Mesodermal cell (in vitro differentiated cells): ENCODE measurements at regions not wholly inside any gene's neighbourhood (a gene's known extent, or its start where the extent isn't known, plus 50 kb on each side); places are given as distances from the start of the nearest gene placed in this dataset.
"Not testable (repeated sequence)": the region's sequence is repeated elsewhere in the genome, so short reads cannot be mapped to it uniquely, and the experiment has no call there.

ENCODE experiments used
- H3K27ac ChIP-seq: 2 replicates; pipeline ENCODE4 v1.7.0; 2013; ENCODE audit warnings: mild to moderate bottlenecking, low read depth, low read length, moderate library complexity; ENCODE audit not compliant: severe bottlenecking
- H3K36me3 ChIP-seq: 2 replicates; pipeline ENCODE4 v1.7.1; 2013; ENCODE audit warnings: mild to moderate bottlenecking, low read length, moderate library complexity; ENCODE audit not compliant: control insufficient read depth, insufficient read depth
- H3K4me1 ChIP-seq: one replicate; pipeline ENCODE4 v1.7.1; 2013; ENCODE audit warnings: mild to moderate bottlenecking, low read length; ENCODE audit not compliant: insufficient read depth, control insufficient read depth, poor library complexity, severe bottlenecking
- H3K4me3 ChIP-seq: 2 replicates; pipeline ENCODE4 v1.7.0; 2013; ENCODE audit warnings: low read length, control low read depth, mild to moderate bottlenecking; ENCODE audit not compliant: insufficient read depth, poor library complexity, severe bottlenecking; ENCODE audit errors: extremely low read depth
- H3K9me3 ChIP-seq: 2 replicates; pipeline ENCODE4 v1.7.1; 2013; ENCODE audit warnings: mild to moderate bottlenecking, low read length, moderate library complexity; ENCODE audit not compliant: control insufficient read depth
- WGBS, 2 experiments: methylation state at CpG; one replicate each; pipeline ENCODE4 v1.1.5; 2013; ENCODE audit warnings: missing lambda C conversion rate in 2 of 2; ENCODE audit not compliant: insufficient coverage in 2 of 2; 5-methylcytosine and 5-hydroxymethylcytosine counted together

DNA sequence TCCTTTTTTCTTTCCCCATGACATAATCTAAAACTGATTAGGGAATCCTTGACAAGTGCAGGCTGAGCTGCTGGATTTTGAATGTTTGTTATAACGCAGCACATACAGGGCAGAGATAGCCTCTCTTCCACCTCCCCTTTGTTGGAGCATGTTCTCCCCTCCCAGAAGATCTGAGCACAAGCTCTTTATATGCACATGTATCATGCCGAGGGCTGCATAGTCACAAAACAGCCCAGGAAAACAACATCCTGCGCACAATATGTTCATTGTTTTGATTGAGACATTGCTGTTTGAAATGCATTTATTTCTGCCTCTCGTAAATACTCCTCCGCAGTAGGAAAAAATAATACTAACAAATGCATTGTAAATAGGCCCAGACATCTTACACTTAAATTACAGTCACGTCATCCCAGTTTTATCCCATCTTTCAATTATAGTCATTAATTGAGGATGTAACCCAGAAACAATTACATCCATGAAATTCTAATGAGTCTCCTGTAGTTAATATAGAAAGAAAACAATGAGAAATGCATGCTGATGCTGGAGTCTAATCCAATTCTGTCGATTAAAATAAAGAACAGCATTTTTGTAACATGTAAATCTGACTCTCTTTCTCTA, 401.8 kb downstream of the BTG1 start:
- H3K27ac ChIP-seq: no peak overlapping the region
- 67 to 87% methylated on average over 1 to 3 of the region's 7 CpGs for WGBS, 2 experiments
- no peaks in the 10 kb centered on the region for H3K9me3 ChIP-seq
- H3K4me3 ChIP-seq: no peak overlapping the region
- H3K4me1 ChIP-seq: no peaks in the 10 kb centered on the region
- no peaks in the 10 kb centered on the region for H3K36me3 ChIP-seq

DNA sequence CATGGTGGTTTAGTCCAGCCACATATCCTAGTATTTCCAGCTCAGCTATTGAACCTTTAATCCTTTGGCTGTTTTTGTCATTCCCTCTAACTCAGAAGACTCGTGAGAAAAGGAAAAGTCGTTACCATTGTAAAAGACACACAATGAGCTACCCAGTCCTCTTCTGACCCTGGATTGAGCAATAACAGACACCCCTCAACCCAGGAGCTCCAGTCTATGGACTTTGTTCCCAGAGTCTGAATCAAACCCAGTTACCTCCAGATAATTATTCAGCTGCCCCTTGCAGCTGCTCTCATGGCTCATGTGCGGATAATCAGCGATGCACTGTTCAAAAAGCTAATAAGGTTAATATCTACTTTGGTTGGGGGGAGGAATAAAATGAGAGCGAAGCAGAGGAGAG, 402.4 kb downstream of the BTG1 start:
- Histone ChIP-seq H3K9me3 (no peaks in the 10 kb centered on the region), H3K36me3 (no peaks in the 10 kb centered on the region), H3K27ac (no peak overlapping the region), H3K4me1 (no peaks in the 10 kb centered on the region), H3K4me3 (no peak overlapping the region)
- 56 to 94% methylated on average over 2 to 3 of the region's 5 CpGs for WGBS, 2 experiments

DNA sequence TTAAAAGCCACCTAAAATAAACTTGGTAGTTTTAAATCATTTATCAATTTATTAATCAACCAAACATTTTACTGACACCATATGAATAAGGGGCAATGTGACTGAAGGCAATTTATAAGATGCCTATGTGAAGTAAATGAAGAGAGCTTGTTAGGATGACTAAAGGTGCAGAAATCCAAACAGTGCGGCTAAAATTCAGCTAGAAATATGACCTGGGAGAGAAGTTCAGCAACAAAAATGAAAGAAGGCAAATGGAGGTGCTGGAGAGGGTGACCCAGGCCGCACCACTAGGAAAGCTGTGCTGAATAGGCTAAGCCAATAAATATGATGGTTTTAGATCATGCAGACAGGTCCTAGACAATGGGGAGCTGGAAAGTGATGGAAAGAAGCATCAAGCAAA, 403.7 kb downstream of the BTG1 start:
- WGBS, 2 experiments: 84 to 97% methylated on average over 2 of the region's 2 CpGs
- no peak overlapping the region for H3K27ac ChIP-seq
- H3K9me3 ChIP-seq: no peaks in the 10 kb centered on the region
- H3K4me3 ChIP-seq: no peak overlapping the region
- no peaks in the 10 kb centered on the region for H3K36me3 ChIP-seq
- H3K4me1 ChIP-seq: no peaks in the 10 kb centered on the region

DNA sequence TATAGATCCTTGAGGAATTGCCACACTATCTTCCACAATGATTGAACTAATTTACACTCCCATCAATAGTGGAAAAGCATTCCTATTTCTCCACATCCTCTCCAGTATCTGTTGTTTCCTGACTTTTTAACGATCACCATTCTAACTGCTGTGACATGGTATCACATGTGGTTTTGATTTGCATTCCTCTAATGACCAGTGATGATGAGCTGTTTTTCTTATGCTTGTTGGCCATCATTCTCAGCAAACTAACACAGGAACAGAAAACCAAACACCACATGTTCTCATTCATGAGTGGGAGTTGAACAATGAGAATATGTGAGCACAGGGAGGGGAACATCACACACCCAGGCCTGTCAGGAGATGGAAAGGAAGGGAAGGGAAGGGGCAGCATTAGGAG, 411.8 kb downstream of the BTG1 start:
- H3K4me3 ChIP-seq, H3K27ac ChIP-seq, H3K4me1 ChIP-seq, H3K36me3 ChIP-seq, H3K9me3 ChIP-seq: not testable (repeated sequence)
- 80% methylated on average over 1 of the region's 1 CpG; no CpG with 5 or more reads in 1 of the 2 experiments for WGBS, 2 experiments

DNA sequence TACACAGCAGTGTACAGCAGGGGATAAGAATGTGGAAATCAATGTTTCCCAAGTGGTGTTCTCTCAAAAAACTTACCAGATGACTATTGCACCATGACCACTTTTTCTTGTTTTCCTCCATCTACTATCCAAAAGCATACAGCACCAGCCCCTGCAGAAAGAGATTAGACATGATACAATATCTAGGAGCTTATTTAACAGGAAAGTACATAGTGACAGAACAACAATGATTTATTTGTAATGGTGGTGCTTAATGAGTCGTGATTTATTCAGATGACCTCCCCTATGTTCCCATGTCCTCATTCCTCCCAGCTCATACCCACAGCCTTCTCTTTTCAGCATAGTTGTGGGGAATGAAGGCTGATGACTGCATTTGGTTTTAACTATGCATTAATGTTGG, 413.6 kb downstream of the BTG1 start:
- Histone ChIP-seq H3K9me3 (no peaks in the 10 kb centered on the region), H3K36me3 (no peaks in the 10 kb centered on the region), H3K4me1 (no peaks in the 10 kb centered on the region), H3K27ac (no peak overlapping the region), H3K4me3 (no peak overlapping the region)
- WGBS, 2 experiments: no CpG with 5 or more reads among the region's 1 CpG

DNA sequence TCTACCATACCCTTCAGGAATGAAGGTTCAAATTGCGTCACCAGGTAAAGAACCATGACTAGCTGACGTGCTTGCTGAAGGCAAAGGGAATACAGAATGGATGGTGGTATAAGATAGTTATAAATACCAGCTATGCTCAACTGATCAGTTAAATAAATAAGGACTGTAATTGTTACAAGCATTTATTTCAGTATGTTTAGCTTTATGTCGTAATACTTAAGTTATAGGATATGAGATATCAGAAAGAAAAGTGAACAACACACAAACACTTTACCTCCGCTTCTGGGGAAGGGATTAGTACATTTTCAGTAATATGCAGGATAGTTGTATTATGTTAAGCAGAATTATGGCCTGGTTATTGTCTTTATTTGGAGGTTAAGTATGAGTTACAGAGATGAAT, 416.1 kb downstream of the BTG1 start:
- 100% methylated on average over 1 of the region's 4 CpGs; no CpG with 5 or more reads in 1 of the 2 experiments for WGBS, 2 experiments
- Histone ChIP-seq H3K36me3 (no peaks in the 10 kb centered on the region), H3K27ac (no peak overlapping the region), H3K4me3 (no peak overlapping the region), H3K4me1 (no peaks in the 10 kb centered on the region), H3K9me3 (no peaks in the 10 kb centered on the region)

DNA sequence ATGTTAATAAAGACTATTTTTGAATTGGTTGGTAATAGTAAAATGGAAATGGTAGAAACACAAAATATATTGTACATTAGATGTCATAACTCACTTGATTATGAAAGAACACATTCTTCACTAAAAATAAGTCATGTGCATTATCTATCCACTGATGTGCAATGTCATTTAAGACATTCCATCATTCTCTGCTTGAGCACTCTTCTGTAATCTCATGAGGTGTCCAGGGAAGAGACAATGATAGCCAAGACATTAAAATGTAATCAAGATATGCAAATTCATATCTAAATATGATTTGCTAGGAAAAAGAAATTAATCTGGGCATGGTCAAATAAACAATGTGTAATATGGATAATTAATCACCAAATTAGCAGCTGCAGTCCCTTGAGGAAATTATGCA, 422.5 kb downstream of the BTG1 start:
- Histone ChIP-seq H3K9me3 (no peaks in the 10 kb centered on the region), H3K4me1 (no peaks in the 10 kb centered on the region), H3K27ac (no peak overlapping the region), H3K36me3 (no peaks in the 10 kb centered on the region), H3K4me3 (no peak overlapping the region)

DNA sequence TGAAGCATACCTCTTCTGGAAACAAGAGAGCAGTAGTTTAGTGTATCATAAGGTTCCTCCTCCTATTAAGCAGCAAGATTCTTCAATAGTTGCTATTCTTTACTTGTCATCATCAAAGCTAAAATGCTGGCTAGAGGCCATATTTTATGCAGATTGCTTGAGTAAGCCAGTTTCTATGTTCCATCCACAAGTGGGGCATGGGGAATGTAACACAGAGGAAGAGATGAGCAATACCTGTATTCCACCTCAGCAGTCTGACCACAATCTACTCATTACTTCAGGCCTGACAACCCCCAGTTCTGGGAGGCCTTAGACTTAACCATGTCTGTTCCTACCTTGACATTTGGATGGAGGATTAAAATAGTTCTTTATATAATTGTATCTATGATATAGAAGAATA, 423.6 kb downstream of the BTG1 start:
- Histone ChIP-seq H3K4me3 (no peak overlapping the region), H3K4me1 (no peaks in the 10 kb centered on the region), H3K9me3 (no peaks in the 10 kb centered on the region), H3K27ac (no peak overlapping the region), H3K36me3 (no peaks in the 10 kb centered on the region)

DNA sequence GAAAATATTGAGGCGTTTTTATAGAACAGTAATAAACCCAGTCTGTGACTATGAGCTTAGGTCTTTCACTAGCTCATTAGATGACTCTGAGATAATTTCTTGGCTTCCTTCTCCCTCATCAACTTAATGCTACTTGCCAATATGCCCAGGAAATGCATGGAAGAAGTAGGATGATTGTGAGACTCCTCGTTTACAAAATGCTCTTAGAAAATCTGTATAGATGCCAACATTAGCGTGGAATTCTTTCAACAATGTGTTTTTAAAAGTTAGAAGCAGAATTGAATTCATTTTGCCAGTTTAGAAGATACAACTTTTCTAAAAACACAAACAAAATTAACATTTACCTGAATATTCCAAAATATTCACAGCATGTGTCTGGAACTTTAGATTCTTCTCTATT, 424.6 kb downstream of the BTG1 start:
- H3K4me1 ChIP-seq: no peaks in the 10 kb centered on the region
- no peak overlapping the region for H3K4me3 ChIP-seq
- no peak overlapping the region for H3K27ac ChIP-seq
- H3K9me3 ChIP-seq: no peaks in the 10 kb centered on the region
- no peaks in the 10 kb centered on the region for H3K36me3 ChIP-seq
- WGBS, 2 experiments: no CpG with 5 or more reads among the region's 3 CpGs

DNA sequence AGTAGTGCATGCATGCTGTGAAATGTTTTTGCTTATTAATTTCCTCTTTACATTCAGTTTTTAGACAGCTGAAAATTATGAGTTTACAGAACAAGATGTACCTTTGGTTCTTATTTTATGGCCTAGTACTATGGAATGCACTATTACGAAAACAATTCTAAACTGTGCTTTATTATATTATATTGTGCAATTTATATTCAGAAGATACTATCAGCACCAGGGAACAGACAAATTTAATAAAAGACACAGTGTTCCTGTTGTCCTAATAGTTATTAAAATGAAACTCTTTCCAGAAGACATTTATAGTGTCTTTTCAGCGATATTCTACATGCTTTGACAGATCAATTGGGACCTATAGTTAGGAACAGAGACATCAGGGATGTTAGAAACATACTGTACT, 427.3 kb downstream of the BTG1 start:
- Histone ChIP-seq H3K9me3 (no peaks in the 10 kb centered on the region), H3K27ac (no peak overlapping the region), H3K36me3 (no peaks in the 10 kb centered on the region), H3K4me3 (no peak overlapping the region), H3K4me1 (no peaks in the 10 kb centered on the region)
- 100% methylated on average over 1 of the region's 2 CpGs; no CpG with 5 or more reads in 1 of the 2 experiments for whole genome bisulfite sequencing, 2 experiments

DNA sequence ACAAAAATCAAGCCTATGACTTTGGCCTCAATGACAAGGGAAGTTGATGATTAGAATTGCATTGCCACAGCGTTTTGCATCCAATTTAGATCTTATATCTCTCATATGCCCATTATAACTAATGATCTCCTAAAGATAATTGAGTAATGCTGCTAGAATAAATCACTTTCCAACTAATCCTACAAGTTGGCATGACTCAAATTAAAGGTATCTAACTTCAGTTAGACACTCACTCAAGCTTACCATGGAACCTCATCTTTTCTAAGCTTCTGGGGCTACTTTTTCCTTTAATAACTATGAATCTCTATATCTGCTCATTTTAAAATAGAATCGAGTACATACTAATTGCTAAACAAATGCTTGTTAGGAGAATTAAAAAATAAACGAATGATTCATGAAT, 427.8 kb downstream of the BTG1 start:
- Histone ChIP-seq H3K27ac (no peak overlapping the region), H3K4me1 (no peaks in the 10 kb centered on the region), H3K9me3 (no peaks in the 10 kb centered on the region), H3K36me3 (no peaks in the 10 kb centered on the region), H3K4me3 (no peak overlapping the region)
- WGBS, 2 experiments: no CpG with 5 or more reads among the region's 3 CpGs
